Adrenal gland (tissue), 9 donors: ENCODE measurements at regions not wholly inside any gene's neighbourhood (a gene's known extent, or its start where the extent isn't known, plus 50 kb on each side); places are given as distances from the start of the nearest gene placed in this dataset.

Experiments
- DNase-seq, 7 donors: peaks; one replicate each; pipeline ENCODE4 v3.0.0-alpha.2; 2019 to 2020
- H3K27ac ChIP-seq, 5 donors: fragments of 200-600 bp; sonication (generic) in 4 of 5; 1 replicate in 3 of 5; 2 replicates in 2 of 5; pipeline versions ENCODE4 v1.5.1 to v1.8.0; 2016 to 2020; ENCODE audit warnings: mild to moderate bottlenecking in 1 of 5
- H3K27me3 ChIP-seq: fragments of 200-600 bp; 2 replicates; pipeline ENCODE4 v1.8.0; 2021
- H3K36me3 ChIP-seq, 2 donors: fragments of 200-600 bp; replicated peaks in 1 of 2; 1 replicate in 1 of 2; 2 replicates in 1 of 2; pipeline versions ENCODE4 v1.5.1 to v1.8.0; 2018 to 2022
- H3K4me1 ChIP-seq, 2 donors: fragments of 200-600 bp; replicated peaks in 1 of 2; 1 replicate in 1 of 2; 2 replicates in 1 of 2; pipeline versions ENCODE4 v1.5.1 to v1.8.0; 2018 to 2021
- H3K4me3 ChIP-seq, 4 donors: fragments of 200-600 bp; sonication (generic) in 3 of 4; one replicate each; pipeline ENCODE4 v1.5.1; 2016 to 2018
- H3K9me3 ChIP-seq, 3 donors: fragments of 200-600 bp; sonication (generic) in 1 of 3; replicated peaks in 1 of 3; 1 replicate in 2 of 3; 2 replicates in 1 of 3; pipeline versions ENCODE4 v1.5.1 to v1.8.0; 2016 to 2021
- POLR2A ChIP-seq, 2 donors: fragments of 450-650 bp; IDR thresholded peaks; one replicate each; pipeline ENCODE4 v1.6.1; 2017; ENCODE audit warnings: antibody characterized with exemption in 2 of 2, mild to moderate bottlenecking in 2 of 2, moderate library complexity in 1 of 2
- WGBS, 4 donors: extraction: QIAGEN DNeasy Blood & Tissue Kit in 2 of 4; methylation state at CpG; one replicate each; pipeline versions ENCODE4 v1.1.5 to v1.1.7; 2013 to 2017; 5-methylcytosine and 5-hydroxymethylcytosine counted together
- intact Hi-C, 2 donors: fragments of 100-400 bp; cut with DNase I; formaldehyde crosslinking; loops; one replicate each; pipeline versions ENCODE4 v1.14.1 to v1.15.0; 2022 to 2023
- TF ChIP-seq, protein P1 (sequence below), 6 experiments: fragments of 450-650 bp in 4 of 6; fragments of 200-600 bp in 2 of 6; sonication (generic) in 1 of 6; IDR thresholded peaks; 1 replicate in 5 of 6; 2 replicates in 1 of 6; pipeline versions ENCODE4 v1.5.1 to v1.8.0; 2016 to 2021; ENCODE audit warnings: antibody characterized with exemption in 6 of 6, mild to moderate bottlenecking in 2 of 6, moderate library complexity in 1 of 6
- donor health status: healthy with polysubstance abuse.
- donor health status: Bipolar disorder and iron deficiency.
- donor health status: DM: yes; HTN: yes; CAD: no.
- donor health status: DM: no; HTN: no; CAD: no.
- donor health status: DM: no; HTN: no; CAD: no.

DNA sequence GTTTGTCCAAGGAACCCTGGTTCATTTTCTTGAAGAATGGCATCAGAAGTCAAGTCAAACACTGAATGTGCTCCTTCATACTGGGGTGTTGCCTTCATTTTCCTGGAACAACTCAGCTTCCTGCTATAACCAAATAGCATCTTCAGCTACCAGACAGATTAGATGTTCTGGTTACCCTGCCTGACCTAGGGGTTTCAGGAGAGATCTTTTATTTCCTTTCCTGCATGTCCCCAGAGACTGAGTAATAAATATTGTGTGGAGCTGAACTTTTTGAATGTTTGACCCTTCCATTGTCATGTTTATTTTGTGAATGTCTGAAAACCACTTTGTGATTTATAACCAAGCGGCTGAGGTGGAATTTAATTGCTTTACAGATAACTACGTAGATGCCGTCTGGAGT lies 147.1 kb downstream of the IRX1 start:
- TF ChIP-seq, protein P1, sequence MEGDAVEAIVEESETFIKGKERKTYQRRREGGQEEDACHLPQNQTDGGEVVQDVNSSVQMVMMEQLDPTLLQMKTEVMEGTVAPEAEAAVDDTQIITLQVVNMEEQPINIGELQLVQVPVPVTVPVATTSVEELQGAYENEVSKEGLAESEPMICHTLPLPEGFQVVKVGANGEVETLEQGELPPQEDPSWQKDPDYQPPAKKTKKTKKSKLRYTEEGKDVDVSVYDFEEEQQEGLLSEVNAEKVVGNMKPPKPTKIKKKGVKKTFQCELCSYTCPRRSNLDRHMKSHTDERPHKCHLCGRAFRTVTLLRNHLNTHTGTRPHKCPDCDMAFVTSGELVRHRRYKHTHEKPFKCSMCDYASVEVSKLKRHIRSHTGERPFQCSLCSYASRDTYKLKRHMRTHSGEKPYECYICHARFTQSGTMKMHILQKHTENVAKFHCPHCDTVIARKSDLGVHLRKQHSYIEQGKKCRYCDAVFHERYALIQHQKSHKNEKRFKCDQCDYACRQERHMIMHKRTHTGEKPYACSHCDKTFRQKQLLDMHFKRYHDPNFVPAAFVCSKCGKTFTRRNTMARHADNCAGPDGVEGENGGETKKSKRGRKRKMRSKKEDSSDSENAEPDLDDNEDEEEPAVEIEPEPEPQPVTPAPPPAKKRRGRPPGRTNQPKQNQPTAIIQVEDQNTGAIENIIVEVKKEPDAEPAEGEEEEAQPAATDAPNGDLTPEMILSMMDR (IDR thresholded peaks at IDR 0.05) = no peak
- TF ChIP-seq POLR2A (IDR thresholded peaks at IDR 0.05) = no peak
- DNase-seq = no peak
- H3K4me3 ChIP-seq = no peak overlapping the region
- H3K4me1 ChIP-seq = no peaks in the 10 kb centered on the region
- H3K9me3 ChIP-seq = no peaks in the 10 kb centered on the region
- intact Hi-C loops = no loop called here
- 23 to 52% (median 28%) methylated on average over 3 of the region's 3 CpGs for WGBS, 4 donors
- no peak overlapping the region for H3K27ac ChIP-seq
- no peaks in the 10 kb centered on the region for H3K27me3 ChIP-seq
- no peaks in the 10 kb centered on the region for H3K36me3 ChIP-seq

DNA sequence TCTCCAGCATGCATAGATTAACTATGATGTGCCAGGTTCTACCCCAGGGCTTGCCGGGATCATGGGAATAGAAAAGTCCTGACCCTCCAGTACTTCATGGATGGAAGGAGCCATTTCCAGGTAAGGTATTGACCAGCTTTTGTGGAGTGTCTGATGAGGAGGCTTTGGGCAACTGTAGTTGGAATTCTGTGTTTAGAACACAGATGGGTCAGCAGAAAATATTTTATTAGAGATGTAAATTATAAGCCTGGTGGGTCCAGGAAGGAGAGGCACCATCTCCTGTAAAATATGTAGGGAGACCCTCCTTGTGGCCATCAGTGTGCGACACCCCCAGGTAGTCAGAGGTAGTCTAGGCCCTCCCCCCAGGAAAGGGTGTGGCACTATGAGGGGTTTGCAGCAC lies 156.2 kb downstream of the IRX1 start:
- intact Hi-C loops = no loop called here
- TF ChIP-seq, protein P1 (IDR thresholded peaks at IDR 0.05) = no peak
- TF ChIP-seq POLR2A (IDR thresholded peaks at IDR 0.05) = no peak
- 80 to 100% (median 88%) methylated on average over 2 of the region's 2 CpGs for WGBS, 4 donors
- DNase-seq = no peak
- Histone ChIP-seq H3K4me1 (no peaks in the 10 kb centered on the region), H3K27me3 (no peaks in the 10 kb centered on the region), H3K4me3 (no peak overlapping the region), H3K9me3 (no peaks in the 10 kb centered on the region), H3K36me3 (no peaks in the 10 kb centered on the region), H3K27ac (no peak overlapping the region)

DNA sequence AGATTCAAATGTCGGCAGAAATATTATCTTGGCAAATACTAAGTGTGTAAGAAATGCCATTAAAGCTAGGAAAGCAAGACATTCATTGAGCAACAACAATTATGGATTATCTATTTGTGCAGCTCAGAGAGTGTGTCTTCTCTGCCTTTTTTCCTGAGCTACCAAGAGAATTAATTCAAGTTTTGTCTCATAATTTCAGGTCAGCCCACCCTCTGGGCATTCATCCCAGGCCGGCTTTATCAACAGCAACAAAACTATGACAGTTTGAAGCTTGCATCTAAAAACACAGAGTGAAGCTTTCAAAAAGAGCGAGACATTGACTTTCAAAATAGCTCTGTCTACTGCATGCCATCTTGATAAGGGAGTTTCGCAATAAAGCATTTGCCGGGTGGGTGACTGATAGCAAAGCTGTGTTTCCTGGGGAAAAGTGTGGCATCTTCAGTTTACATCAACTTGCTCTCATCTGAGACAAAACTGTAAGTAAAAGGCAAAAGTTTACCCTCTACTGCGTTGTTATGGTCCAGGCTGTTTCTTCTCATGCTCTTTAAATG lies 182.4 kb downstream of the IRX1 start:
- Histone ChIP-seq H3K36me3 (no peaks in the 10 kb centered on the region), H3K4me3 (no peak overlapping the region), H3K27ac (no peak overlapping the region), H3K9me3 (no peaks in the 10 kb centered on the region), H3K27me3 (no peaks in the 10 kb centered on the region), H3K4me1 (no peaks in the 10 kb centered on the region)
- no peak for DNase-seq
- no peak for TF ChIP-seq POLR2A (IDR thresholded peaks at IDR 0.05)
- TF ChIP-seq, protein P1 (IDR thresholded peaks at IDR 0.05) = no peak
- 40 to 50% (median 43%) methylated on average over 6 of the region's 6 CpGs for WGBS, 4 donors
- intact Hi-C loops = no loop called here

DNA sequence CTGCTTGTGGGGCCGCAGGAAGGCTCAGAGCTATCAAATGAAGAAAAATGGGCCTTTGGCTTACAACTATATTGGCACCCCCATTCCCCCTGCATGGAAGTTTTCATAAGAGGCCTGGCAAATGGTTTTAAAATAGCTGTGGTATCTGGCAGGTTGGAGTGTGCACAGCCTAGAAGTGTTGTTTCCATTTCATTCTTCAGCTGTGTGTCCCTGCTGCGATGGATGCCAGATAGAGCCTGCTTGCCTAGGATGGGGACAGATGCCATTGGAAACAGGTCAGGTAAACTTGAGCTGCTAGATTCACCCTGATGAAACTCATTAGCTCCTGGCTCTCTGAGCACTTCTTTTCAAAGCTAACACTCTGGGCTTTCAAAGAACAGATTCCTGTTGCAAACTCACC lies 183.3 kb downstream of the IRX1 start:
- H3K27ac ChIP-seq = no peak overlapping the region
- no peaks in the 10 kb centered on the region for H3K9me3 ChIP-seq
- no peak for TF ChIP-seq POLR2A (IDR thresholded peaks at IDR 0.05)
- TF ChIP-seq, protein P1 (IDR thresholded peaks at IDR 0.05) = no peak
- intact Hi-C loops = no loop called here
- WGBS, 4 donors = 82 to 93% (median 84%) methylated on average over 2 of the region's 2 CpGs
- H3K36me3 ChIP-seq = no peaks in the 10 kb centered on the region
- no peak overlapping the region for H3K4me3 ChIP-seq
- no peaks in the 10 kb centered on the region for H3K4me1 ChIP-seq
- no peak for DNase-seq
- no peaks in the 10 kb centered on the region for H3K27me3 ChIP-seq
